Mammary epithelial cell (primary cell): ENCODE measurements at regions not wholly inside any gene's neighbourhood (a gene's known extent, or its start where the extent isn't known, plus 50 kb on each side); places are given as distances from the start of the nearest gene placed in this dataset.

Experiments used
- EZH2 ChIP-seq: IDR thresholded peaks from 2 replicates; pipeline ENCODE4 v1.6.1; 2012; ENCODE audit warnings: low read length, inconsistent platforms, borderline replicate concordance
- TF ChIP-seq, protein P1 (sequence below), 2 donors: IDR thresholded peaks in 1 of 2; conservative IDR thresholded peaks in 1 of 2; 2 replicates each; pipeline ENCODE4 v1.5.1; 2011 to 2012; ENCODE audit warnings: inconsistent platforms in 2 of 2, low read length in 2 of 2, mild to moderate bottlenecking in 2 of 2, control low read depth in 1 of 2, low read depth in 1 of 2; ENCODE audit not compliant: insufficient read depth in 1 of 2; ENCODE audit errors: extremely low read depth in 1 of 2

DNA sequence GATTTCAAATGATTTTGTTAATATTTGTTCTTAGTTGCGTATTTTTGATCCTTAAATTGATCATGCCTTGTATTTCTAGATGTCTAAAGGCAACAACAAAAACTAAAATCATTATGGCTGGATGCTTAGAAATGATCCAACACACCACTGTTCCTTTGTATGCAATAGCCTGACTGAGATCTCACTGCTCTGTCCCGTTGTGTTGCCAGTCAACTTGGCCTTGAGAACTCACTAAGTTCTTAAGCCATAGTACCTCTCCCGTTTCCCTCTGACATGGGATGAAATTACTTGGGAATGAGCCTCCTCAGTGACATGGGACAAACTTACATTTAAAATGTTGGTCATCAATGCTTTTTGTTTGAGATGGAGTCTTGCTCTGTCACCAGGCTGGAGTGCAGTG lies 222.0 kb upstream of the HS6ST1 start:
- no peak for TF ChIP-seq EZH2
- TF ChIP-seq, protein P1, sequence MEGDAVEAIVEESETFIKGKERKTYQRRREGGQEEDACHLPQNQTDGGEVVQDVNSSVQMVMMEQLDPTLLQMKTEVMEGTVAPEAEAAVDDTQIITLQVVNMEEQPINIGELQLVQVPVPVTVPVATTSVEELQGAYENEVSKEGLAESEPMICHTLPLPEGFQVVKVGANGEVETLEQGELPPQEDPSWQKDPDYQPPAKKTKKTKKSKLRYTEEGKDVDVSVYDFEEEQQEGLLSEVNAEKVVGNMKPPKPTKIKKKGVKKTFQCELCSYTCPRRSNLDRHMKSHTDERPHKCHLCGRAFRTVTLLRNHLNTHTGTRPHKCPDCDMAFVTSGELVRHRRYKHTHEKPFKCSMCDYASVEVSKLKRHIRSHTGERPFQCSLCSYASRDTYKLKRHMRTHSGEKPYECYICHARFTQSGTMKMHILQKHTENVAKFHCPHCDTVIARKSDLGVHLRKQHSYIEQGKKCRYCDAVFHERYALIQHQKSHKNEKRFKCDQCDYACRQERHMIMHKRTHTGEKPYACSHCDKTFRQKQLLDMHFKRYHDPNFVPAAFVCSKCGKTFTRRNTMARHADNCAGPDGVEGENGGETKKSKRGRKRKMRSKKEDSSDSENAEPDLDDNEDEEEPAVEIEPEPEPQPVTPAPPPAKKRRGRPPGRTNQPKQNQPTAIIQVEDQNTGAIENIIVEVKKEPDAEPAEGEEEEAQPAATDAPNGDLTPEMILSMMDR (conservative IDR thresholded peaks at IDR 0.05 in 1 of 2, IDR thresholded peaks at IDR 0.05 in 1 of 2; ENCODE audit: extremely low read depth in 1 of 2, insufficient read depth in 1 of 2, low read depth in 1 of 2, low read length in 2 of 2), result no peak
